ENCODE measurements at regions not wholly inside any gene's neighbourhood (a gene's known extent, or its start where the extent isn't known, plus 50 kb on each side); places are given as distances from the start of the nearest gene placed in this dataset.
"Not testable (repeated sequence)": the region's sequence is repeated elsewhere in the genome, so short reads cannot be mapped to it uniquely, and the experiment has no call there.

GRCh38 chr15:84094720-84095119 is 140.9 kb upstream of the GOLGA6L4 start:
- not testable (repeated sequence) for DNase-seq

DNA sequence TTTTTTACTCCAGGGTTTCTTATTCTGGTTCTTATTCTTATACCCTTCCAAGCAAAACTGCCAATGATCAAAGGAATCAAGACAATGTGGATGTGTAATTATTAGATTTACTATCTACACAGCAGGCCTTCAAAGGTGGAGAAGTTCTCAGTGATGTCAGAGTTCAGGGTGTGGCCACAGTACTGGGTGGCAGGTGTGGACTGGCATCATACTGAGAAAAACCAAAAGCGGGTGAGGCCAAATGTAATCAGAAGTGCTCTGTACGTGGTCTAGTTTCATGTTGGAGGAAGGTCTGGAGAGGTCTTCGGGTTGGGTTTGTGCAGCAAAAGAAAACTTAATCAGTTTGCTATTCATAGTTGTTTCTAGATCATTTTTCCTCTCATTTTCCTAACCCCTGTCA is 138.5 kb upstream of the GOLGA6L4 start:
- DNase-seq = not testable (repeated sequence)

DNA sequence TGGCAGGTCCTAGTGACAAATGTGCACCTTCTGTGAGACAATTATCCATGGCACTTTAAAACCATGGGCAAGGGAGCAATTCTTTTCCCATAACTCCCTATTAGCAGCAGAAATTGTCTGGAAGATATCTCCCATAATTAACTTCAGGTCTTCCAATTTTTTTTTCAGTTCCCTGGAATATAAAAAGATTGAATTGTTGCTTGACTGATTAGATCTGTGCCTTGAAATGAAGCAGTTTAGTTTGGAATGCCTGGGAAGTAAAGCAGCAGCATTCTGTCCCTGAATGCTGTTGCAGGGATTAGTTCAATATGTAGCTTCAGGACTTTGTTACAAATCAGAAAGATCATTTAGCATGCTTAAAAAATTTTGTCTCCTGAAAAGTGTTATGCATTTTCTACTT is 137.0 kb upstream of the GOLGA6L4 start:
- no peak for DNase-seq

DNA sequence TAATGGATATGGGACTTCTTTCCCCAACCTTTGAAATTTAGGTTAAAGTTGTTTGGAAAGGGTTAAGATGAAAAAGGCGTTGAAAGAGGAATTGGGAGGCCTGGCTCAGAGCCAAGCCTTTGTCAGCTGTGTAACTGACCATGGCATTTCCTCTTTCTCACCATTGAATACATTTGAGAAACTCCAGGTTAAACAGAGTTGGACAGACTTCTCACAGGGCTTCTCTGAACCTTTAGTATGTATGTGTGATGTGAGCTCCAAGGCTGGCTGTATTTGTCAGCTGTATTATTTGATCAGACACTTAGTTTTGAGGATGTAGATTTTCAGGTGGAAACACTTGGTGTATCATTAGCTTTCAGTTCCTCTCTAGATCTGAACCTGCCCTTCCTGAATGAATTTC is 136.4 kb upstream of the GOLGA6L4 start:
- no peak for DNase-seq

DNA sequence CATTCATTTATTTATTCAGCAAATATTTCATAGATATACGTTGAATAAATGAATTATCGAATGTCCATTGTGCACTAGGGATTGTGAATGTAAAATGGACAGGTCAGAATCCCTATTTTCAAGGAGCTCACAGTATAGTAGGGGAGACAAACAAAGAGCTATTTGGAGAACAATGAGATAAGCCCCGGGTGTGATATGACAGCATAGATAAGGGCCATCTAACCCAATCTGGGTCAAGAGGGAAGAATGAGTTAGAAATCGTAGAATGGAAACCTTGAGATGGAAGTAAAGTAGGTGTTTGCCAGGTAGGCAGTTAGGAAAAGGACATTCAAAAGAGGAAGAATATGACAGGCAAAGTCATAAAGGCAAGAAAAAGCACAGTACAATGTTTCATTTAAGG is 132.2 kb upstream of the GOLGA6L4 start:
- no peak for DNase-seq

DNA sequence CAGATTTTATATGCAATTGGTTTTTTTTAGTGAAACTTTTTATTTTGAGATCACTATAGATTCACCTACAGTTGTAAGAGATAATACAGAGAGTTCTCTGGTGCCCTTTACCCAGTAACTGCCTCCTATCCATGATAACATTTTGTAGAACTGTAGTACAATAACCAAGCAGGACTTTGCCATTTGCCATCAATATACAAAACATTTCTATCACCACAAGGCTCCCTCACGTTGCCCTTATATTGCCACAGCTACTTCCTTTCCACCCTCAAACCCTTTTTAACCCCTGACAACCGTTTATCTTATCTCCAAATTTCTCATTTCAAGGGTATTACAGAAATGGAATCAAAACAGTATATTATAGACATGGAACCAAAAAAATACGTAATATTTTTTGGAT is 130.7 kb upstream of the GOLGA6L4 start:
- DNase-seq = no peak

DNA sequence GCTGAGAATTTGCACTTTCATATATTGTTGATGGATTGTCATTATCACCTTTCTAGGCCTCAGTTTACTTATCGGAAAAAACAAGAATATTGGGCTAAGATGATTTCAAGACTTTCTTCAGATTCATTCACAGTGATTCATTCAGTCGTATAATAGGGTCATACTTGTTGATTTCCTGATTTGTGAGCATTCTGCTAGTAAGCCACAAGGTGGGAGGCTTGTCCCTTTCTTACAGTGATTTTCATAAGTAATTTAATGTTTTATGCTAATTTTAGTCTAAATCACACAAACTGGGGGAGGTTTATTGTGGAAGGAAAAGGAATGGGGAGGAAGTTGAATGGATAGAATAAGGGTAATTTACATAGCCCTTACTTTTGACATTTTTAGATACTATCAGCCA is 126.8 kb upstream of the GOLGA6L4 start:
- DNase-seq = no peak

DNA sequence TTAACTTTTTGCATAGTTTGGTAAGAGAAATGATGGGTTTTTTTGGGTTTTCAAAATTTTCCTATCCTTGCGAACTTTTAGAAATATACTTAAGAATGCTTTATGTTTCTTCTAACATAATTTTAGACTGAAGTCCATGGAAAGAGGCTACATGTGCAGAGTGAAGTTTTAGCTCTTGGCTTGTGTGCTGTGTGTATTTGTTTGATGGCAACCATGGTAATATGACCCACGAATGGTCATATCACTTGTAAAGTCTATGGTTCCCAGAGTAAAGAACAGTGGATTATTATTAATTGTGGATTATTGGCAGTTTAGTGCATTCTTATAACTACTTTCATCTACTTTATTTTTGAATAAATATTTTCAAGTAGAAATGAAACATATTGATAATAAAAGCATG is 124.0 kb upstream of the GOLGA6L4 start:
- DNase-seq = no peak

GRCh38 chr15:84112025-84112424 is 123.5 kb upstream of the GOLGA6L4 start:
- DNase-seq = no peak

- no peak for DNase-seq
These were observed 121.7 kb upstream of the GOLGA6L4 start for GRCh38 chr15:84113919-84114318.

- DNase-seq = not testable (repeated sequence)
These were observed 120.9 kb upstream of the GOLGA6L4 start for GRCh38 chr15:84114680-84115079.

DNA sequence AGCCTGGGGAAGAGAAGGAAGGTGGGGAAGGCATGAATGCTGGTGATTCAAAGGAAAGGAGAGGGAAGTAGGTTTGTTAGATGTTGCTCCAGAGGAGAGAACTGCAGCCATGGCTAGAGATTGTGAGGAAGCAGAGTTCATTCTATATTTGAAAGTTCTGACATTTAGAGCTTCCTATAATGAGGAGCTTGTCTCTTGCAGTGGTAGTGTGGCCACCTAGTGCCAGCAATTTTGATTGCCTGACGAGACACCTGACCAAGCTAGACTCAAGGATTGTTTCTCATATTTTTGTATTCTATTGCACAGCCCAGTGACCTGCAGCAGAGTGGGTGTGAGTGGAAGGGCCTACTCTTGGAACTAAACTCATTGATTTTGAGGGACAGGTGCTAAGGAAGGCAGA is 116.2 kb upstream of the GOLGA6L4 start:
- DNase-seq = not testable (repeated sequence)

GRCh38 chr15:84120903-84121302 is 114.7 kb upstream of the GOLGA6L4 start:
- not testable (repeated sequence) for DNase-seq

GRCh38 chr15:84128706-84129105 is 106.9 kb upstream of the GOLGA6L4 start:
- DNase-seq = not testable (repeated sequence)

GRCh38 chr15:84130098-84130831 is 105.3 kb upstream of the GOLGA6L4 start:
- not testable (repeated sequence) for DNase-seq

- not testable (repeated sequence) for DNase-seq
These were observed 99.6 kb upstream of the GOLGA6L4 start for GRCh38 chr15:84135931-84136456.

DNA sequence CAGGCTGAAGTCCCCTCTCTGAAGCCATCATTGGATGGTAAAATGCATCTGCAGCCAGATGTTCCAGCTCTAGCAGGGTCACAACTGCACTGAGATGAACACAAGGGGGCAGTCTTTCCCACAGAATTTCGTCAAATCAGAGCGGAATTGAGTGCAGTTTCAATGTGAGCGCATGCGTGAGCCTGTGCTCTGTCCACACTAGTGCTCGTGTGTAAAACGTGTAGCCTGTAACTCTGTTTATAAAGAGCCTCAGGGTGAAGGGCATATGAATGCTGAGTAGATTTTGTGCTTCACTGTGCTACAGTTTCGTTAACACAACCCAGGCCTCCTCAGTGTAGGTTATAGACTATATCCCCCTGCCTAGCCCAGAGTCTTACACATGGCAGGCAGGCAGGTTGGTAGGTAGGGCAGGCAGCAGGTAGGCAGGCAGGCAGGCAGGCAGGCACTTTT is 92.7 kb upstream of the GOLGA6L4 start:
- DNase-seq = peak; percentile 37

DNA sequence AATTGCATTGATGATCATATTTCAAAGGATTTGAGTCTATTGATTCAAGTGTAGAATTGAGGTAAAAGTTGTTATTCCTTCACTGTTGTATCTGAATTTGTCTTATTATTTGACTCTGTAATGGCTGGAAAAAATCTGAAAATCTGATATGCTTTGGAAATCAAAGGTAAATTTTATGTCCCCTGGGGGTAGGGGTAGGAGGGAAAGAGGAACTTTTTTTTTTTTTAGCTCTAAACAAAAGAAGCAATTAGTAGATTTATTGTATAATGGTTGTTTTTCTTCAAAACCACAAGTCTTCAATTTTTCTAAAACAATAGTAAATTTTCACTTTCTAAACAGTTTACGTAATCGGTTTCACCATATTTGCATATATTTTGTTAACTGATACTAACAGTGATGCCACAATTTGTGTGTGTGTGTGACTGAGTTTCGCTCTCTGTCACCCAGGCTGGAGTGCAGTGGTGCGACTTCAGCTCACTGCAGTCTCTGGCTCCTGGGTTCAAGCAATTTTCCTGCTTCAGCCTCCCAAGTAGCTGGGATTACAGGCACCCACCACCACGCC is 91.7 kb upstream of the GOLGA6L4 start:
- DNase-seq = no peak

GRCh38 chr15:84144946-84145345 is 90.6 kb upstream of the GOLGA6L4 start:
- not testable (repeated sequence) for DNase-seq

DNA sequence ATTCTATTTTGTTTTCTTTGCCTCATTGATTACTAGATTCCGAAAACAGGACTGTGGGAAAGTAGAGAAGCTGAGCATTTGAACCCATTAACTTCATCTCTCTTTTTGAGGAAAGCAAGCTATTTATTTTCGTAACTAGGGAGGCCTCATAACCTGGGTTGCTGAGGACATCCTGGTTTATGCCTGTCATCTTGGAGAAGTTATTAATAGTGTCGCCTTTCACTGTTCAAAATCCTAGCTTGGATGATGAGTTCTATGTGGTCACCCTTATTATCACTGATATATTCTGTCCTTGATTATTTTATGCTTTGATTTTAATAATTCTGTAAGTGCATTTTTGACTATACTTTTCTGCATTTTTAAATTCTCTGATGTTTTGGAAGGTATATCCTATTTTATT is 89.3 kb upstream of the GOLGA6L4 start:
- not testable (repeated sequence) for DNase-seq

DNA sequence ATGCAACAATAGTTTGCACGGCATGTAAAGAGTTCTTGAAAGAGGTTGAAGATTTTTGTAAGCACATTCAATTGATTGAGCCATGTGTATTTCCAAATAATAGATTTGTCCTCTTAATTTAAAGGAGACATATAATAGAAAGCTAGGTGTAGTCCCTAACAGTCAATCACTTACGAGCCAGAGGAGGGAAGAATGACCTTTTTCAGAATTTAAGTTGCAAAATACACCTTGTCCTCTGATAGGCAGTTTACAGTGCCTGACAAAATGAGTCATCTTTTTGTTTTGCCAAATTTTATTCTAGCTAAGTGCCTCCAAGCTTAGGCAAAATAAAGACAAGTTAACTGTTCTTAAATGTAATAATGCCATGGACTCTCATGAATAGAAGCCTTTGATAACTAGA is 88.3 kb upstream of the GOLGA6L4 start:
- not testable (repeated sequence) for DNase-seq

DNA sequence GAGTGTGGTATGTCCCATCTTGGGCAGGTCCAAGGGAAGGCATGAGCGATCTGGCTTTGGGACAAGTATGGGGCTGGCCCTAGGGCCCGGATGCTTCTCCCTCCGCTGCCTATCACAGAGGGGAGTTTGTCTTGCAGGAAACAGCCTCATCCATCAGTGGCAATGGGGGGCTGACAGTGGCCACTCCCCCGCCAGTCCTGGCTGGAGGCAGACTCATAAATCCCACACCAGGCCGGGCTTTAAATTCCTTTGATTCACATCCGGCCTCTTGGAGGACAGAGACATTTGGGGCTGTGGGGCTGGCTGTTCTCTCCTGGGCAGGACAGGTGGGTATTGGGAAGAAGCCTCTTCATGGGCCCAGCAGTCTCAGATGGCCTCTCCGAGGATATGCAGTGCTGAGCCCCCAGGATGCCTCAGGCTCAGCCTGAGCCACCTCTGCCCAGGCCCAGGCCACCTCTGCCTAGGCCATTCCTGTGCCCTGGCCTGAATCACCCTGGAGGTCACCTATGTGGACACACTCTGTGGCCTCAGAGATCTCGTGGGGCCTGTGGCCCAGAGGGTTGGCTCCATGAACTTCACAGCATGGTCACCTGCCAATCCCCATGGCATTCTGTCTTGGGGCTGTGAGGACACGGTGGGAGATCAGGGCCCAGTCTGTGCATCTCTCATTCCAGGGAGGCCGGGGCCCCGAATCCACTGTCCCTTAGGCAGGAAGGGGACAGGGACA is 84.2 kb upstream of the GOLGA6L4 start:
- no peak for DNase-seq

DNA sequence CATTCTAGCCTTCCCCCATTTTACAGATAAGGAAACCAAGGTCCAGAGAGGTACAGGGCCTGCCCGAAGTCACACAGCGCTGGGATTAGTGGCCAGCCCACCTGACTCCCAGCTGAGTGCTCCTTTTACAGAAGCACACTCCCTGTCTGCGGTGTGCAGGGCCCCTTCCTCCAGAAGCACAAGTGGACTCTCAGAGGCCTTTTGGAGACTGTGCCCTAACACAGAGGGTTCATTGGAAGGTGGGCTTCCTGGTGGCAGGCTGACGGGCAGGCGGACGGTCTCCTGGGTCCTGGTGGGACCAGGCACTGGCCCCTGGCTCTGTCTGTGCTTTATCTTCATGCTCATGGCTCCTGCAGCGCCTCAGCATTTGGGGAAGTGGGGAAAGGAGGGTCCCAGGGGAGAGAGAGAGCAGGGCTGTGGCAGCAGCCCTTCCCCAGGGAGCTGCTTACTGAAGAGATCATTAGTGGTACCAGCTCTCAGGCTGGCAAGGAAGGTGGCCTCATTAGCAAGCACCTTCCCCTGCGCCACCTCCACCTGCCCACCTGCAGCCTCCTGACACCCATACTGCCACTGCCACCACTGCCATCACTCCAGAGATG is 83.1 kb upstream of the GOLGA6L4 start:
- not testable (repeated sequence) for DNase-seq
